NCI-H187 (cell line): ENCODE measurements at regions not wholly inside any gene's neighbourhood (a gene's known extent, or its start where the extent isn't known, plus 50 kb on each side); places are given as distances from the start of the nearest gene placed in this dataset.
"Not testable (repeated sequence)": the region's sequence is repeated elsewhere in the genome, so short reads cannot be mapped to it uniquely, and the experiment has no call there.

Source experiments
- DNase-seq, 2 experiments: peaks; one replicate each; lab custom pipeline; 2025; lab: John Stamatoyannopoulos, UW

DNA sequence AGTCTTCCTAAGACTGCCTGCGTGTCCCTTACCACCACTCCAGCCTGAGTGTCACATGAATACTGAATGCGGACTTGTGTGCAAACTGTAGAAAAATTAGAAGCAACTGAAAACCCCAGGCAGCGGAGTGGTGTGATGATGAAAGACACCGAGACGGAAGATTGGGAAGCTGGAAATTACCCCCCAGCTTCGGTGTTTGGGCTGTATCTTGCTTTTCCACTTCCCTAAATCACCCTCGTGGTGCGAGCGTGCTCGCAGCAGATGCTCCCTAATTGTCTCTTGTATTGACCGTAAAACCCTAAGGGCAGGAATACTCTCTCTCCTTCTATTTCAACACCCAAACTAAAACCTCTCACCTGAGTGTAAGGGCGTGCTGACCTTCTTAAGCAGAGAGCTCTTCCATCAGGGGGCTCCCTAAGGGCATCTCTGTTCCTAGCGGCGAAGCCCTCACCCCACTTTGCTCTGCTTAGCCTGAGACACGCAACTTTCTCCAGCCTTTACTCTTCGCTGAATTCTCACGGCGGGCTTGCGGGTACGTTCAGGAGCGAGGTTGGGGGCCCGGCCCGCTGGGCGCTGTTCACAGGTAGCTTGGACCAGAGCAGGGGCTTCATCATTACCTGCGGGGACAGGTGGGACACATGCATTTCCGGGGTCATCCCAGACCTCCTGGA lies 62.4 kb downstream of the CRYBB2 start:
- no peak for DNase-seq

- no peak for DNase-seq
Measured at GRCh38 chr22:25282346-25282670, 62.9 kb downstream of the CRYBB2 start.

DNA sequence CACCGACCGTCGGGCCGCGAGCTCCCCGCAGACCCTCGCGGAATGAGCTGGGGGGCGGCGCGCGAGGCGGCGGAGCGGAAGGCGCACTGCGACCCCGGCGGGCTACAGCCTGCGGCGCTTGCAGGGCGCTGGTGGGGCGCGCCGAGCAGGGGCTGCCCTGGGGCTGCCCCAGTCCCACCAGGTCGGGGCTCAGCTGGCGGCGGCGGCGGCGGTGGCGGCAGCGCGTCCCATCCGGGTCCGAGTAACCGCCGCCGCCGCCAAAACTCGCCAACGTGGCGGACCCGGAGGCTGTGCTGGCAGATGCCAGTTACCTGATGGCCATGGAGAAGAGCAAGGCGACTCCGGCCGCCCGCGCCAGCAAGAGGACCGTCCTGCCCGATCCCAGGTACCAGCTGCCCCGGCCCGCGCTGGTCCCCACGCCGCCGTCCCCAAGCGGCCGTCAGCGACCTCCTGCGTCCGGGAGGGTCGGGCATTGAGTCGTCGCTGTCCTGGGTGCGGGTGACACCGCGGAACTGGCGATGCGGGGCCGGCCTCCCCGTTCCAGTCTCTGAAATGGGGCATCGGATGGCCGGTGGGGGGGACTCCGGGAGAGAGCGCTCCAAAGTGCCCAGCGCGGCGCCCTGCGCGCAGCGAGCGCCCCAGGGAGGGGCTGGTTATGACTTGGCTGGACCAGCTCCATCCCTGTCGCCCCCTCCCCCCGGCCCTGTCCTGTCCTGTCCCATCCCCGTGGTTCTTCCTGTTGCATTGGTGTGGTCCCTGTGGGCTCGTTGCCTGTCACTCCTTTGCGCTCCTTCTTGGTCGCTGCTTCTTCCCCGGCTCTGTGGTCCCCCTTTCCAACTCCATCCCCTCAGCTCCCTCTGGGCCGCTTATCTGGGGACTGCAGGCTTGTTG lies 63.5 kb downstream of the CRYBB2 start:
- no peak for DNase-seq

DNA sequence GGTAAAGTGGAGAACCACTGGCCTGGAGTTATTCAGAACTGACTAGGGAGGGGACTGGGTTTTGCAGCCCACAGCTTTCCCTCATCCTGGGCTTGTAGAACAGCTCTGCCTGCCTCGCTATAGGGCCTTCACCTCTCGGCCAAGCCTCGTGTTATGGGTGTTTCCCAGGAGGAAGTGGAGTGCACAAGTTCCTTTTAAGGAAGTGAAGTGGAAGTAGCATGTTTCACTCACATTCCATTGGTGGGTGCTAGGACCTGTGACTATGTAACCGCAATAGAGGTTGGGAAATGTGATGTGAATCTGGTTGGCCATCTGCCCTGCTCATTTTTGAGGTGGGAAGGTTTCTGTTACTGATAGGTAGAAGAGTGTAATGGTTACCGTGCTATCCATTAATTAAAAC lies 69.0 kb downstream of the CRYBB2 start:
- not testable (repeated sequence) for DNase-seq

GRCh38 chr22:25301912-25302311 lies 82.5 kb downstream of the CRYBB2 start:
- not testable (repeated sequence) for DNase-seq

DNA sequence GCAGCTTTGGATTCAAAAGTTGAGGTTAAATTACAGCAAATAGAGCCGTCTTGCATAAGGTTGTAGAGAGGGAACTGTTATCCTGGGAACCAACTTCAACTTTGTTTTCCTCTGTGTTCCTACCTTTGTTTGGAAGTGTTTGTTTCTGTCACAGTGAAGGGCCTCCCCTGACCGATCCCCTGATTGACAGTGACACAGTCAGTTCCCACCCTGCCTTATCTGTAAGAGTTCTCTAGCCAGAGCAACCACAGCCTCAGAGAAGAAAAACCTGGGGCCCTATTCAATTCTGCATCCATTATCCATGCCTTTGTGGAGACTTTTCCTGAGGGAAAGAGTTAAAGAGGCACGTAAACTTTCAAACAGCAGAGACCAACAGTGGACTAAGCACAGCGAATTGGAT lies 90.1 kb downstream of the CRYBB2 start:
- DNase-seq: not testable (repeated sequence)

GRCh38 chr22:25311924-25312323 lies 92.5 kb downstream of the CRYBB2 start:
- not testable (repeated sequence) for DNase-seq

- no peak for DNase-seq
Measured at GRCh38 chr22:25318081-25318823, 98.8 kb downstream of the CRYBB2 start.

DNA sequence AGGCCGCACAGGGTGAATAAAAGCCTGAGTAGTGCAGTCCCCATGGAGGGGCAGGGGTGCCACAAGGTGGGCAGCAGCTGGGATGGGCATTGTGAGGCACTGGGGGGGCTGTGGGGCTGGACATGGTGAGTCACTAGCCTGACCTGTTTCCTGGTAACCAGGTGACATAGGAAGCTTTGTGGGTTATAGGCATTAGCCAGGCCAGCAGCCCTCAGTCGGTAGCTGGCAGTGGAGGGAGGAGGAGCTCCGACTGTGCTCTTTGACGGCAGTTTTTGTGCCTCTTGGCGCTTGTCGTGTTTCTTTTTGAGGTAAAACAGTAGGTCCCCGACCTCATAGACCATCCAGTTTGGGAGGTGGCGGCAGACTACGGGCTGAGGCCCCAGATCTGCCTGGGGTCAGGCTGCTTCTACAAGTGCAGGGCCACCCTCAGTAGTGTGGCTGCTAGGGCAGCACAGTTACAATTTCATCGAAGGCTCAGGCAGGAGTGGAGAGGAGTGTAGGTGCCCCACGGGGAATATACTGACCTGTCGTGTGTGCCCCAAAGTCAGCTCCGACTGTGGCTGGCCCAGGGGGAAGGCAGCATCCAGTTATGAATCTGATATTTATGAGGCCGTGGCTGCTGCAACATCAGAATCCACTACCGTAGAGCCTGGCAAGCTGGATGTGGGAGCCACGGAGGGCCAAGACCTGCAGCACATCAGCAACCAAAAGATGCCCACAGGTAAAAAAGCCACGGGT lies 107.7 kb downstream of the CRYBB2 start:
- DNase-seq: no peak

- DNase-seq: no peak
Measured at GRCh38 chr22:25331050-25331449, 111.6 kb downstream of the CRYBB2 start.

DNA sequence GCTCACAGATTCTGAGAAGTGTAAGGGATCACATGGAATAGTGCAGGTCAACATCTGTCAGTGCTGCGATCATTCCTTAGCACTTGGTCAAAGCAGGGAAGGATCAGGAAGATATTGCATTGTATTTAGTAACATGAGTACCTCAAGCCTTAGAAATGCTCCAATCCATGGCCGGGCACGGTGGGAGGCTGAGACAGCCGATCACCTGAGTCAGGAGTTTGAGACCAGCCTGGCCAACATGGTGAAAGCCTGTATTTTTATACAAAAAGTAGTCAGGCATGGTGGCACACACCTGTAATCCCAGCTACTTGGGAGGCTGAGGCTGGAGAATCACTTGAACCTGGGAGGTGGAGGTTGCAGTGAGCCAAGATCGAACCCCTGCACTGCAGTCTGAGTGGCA lies 112.5 kb downstream of the CRYBB2 start:
- not testable (repeated sequence) for DNase-seq

DNA sequence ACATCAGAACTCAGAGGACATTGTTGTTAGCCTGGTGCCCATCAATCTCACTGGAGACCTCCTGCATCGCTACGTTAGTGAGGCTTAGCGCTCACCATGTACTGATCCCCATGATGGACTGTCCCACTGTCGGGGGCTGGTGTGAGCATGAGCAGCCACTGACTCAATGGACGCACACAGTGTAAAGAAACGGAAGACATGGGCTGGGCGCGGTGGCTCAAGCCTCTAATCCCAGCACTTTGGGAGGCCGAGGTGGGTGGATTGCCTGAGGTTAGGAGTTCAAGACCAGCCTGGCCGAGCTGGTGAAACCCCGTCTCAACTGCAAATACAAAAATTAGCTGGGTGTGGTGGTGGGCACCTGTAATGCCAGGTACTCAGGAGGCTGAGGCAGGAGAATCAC lies 112.9 kb downstream of the CRYBB2 start:
- no peak for DNase-seq

DNA sequence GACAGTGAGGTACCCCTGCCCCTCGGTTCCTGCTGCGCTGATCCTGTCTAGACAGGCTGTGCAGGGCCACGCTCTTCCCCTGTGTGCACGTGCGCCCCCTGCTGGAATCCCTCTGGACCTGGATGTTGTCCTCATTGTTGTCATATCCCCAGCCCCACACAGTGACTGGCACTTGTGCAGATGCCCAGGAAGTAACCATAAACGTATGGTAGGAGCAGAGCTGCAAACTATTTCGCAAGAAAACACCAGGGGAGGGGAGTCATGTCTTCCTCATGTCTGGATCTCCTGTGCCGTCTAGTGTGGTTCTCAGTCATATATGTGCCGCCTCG lies 114.7 kb downstream of the CRYBB2 start:
- DNase-seq: peak in 1 of 2 experiments; percentile 13

- DNase-seq: not testable (repeated sequence)
Measured at GRCh38 chr22:25334631-25335030, 115.2 kb downstream of the CRYBB2 start.

DNA sequence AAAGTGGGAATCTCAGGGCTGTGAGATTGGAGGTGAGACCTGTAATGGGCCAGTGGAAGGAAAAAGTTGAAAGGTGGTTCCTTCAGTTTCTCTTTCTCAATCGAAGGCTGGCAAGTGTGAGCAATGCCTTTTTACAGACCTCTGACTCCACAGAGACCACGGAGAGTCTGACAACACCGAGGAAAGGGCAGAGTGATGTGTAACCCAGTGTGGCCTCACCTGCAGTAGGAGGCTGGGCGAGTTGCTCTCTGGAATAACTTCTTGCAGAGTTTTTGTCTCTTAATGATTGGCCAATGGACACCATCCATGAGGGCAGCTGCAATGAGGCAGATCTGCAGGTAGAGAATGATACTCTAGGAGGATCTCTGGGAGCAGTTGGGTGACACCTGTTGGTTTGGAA lies 115.8 kb downstream of the CRYBB2 start:
- DNase-seq: not testable (repeated sequence)

- DNase-seq: not testable (repeated sequence)
Measured at GRCh38 chr22:25340536-25340935, 121.1 kb downstream of the CRYBB2 start.

DNA sequence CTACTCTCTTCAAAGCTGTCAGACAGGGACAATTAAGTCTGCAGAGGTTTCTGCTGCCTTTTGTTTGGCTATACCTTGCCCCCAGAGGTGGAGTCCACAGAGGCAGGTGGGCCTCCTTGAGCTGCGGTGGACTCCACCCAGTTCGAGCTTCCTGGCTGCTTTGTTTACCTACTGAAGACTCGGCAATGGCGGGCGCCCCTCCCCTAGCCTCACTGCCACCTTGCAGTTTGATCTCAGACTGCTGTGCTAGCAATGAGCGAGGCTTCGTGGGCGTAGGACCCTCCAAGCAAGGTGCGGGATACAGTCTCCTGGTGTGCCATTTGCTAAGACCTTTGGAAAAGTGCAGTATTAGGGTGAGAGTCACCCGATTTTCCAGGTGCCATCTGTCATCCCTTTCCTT lies 124.9 kb downstream of the CRYBB2 start:
- DNase-seq: not testable (repeated sequence)

DNA sequence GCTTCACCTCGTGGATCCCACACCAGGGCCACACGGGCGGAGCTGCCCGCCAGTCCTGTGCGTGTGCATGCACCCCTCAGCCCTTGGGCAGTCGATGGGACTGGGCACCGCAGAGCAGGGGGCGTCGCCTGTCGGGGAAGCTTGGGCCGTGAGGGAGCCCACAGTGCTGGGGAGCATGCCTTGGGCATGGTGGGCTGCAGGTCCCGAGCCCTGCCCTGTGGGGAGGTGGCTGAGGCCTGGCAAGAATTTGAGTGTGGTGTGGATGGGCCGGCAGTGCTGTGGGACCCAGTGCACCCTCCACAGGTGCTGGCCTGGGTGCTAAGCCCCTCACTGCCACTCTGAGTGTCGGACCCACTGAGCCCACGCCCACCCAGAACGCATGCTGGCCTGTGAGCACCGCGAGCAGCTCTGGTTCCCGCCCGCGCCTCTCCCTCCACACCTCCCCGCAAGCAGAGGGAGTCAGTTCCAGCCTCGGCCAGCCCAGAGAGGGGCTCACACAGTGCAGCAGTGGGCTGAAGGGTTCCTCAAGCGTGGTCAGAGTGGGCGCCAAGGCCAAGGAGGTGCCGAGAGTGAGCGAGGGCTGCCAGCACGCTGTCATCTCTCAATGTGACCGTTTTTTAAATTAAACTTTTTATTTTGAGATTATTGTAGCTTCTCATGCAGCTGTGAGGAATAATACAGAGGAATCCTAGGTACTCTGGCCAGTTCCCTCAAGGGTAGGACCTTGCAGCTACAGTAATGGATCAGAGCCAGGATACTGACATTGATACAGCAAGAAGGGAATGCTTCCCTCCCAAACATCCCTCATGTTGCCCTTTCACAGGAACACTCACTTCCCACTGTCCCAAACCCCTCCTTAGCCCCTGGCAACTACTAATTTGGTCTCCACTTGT lies 127.7 kb downstream of the CRYBB2 start:
- no peak for DNase-seq

- DNase-seq: no peak
Measured at GRCh38 chr22:25347752-25348102, 128.3 kb downstream of the CRYBB2 start.

- no peak for DNase-seq
Measured at GRCh38 chr22:25348391-25348790, 129.0 kb downstream of the CRYBB2 start.

- DNase-seq: not testable (repeated sequence)
Measured at GRCh38 chr22:25348996-25349395, 129.6 kb downstream of the CRYBB2 start.
